HEK293 (cell line): ENCODE measurements at regions not wholly inside any gene's neighbourhood (a gene's known extent, or its start where the extent isn't known, plus 50 kb on each side); places are given as distances from the start of the nearest gene placed in this dataset.

ENCODE experiments used
- KLF16 ChIP-seq: fragments of 450-650 bp; formaldehyde crosslinking; IDR thresholded peaks from 2 replicates; pipeline ENCODE4 v1.5.1; 2017; ENCODE audit warnings: missing biosample characterization, missing genetic modification characterization
- ZNF174 ChIP-seq: fragments of 450-650 bp; formaldehyde crosslinking; IDR thresholded peaks from 2 replicates; pipeline ENCODE4 v1.5.0; 2017; ENCODE audit warnings: missing biosample characterization, mild to moderate bottlenecking, missing genetic modification characterization
- ZNF311 ChIP-seq: fragments of 450-650 bp; formaldehyde crosslinking; IDR thresholded peaks from 2 replicates; pipeline ENCODE4 v1.5.1; 2017; ENCODE audit warnings: missing biosample characterization, missing genetic modification characterization, borderline replicate concordance
- ZNF561 ChIP-seq: fragments of 450-650 bp; IDR thresholded peaks from 2 replicates; pipeline ENCODE4 v1.5.1; 2018; ENCODE audit warnings: missing biosample characterization, missing genetic modification characterization, borderline replicate concordance
- ZNF639 ChIP-seq: fragments of 450-650 bp; formaldehyde crosslinking; IDR thresholded peaks from 2 replicates; pipeline ENCODE4 v1.5.1; 2016; ENCODE audit warnings: missing biosample characterization, missing genetic modification characterization

- TF ChIP-seq ZNF311 (tag by site-specific recombination) (no peak), KLF16 (tag by site-specific recombination) (no peak), ZNF639 (tag by site-specific recombination) (no peak), ZNF561 (tag by site-specific recombination) (no peak), ZNF174 (tag by site-specific recombination) (no peak)
These were observed 182.3 kb downstream of the TMEM132E start for GRCh38 chr17:34761646-34762045.
